HEK293T (cell line): ENCODE measurements at regions not wholly inside any gene's neighbourhood (a gene's known extent, or its start where the extent isn't known, plus 50 kb on each side); places are given as distances from the start of the nearest gene placed in this dataset.

ENCODE experiments used
- FOXK2 ChIP-seq: fragments of 450-650 bp; IDR thresholded peaks from 2 replicates; pipeline ENCODE4 v1.6.1; 2016; ENCODE audit warnings: mild to moderate bottlenecking
- FOXM1 ChIP-seq: fragments of 450-650 bp; IDR thresholded peaks from 2 replicates; pipeline ENCODE4 v1.6.1; 2017; ENCODE audit warnings: mild to moderate bottlenecking, borderline replicate concordance

GRCh38 chr18:29218091-29218490, 1041.2 kb upstream of the CDH2 start:
- no peak for TF ChIP-seq FOXM1
- TF ChIP-seq FOXK2: no peak
